Neutrophil (primary cell): ENCODE measurements at regions not wholly inside any gene's neighbourhood (a gene's known extent, or its start where the extent isn't known, plus 50 kb on each side); places are given as distances from the start of the nearest gene placed in this dataset.

Experiments
- H3K27ac ChIP-seq: fragments of 200-600 bp; sonication (generic); 2 replicates; pipeline ENCODE4 v1.5.1; 2016; ENCODE audit warnings: mild to moderate bottlenecking, moderate library complexity
- H3K27me3 ChIP-seq: fragments of 200-600 bp; sonication (generic); 2 replicates; pipeline ENCODE4 v1.6.0; 2016; ENCODE audit warnings: mild to moderate bottlenecking
- H3K36me3 ChIP-seq: fragments of 200-600 bp; sonication (generic); 2 replicates; pipeline ENCODE4 v1.5.1; 2017
- H3K4me1 ChIP-seq, 2 experiments: fragments of 200-600 bp in 1 of 2; sonication (generic) in 1 of 2; 1 replicate in 1 of 2; 2 replicates in 1 of 2; pipeline versions ENCODE4 v1.5.1 to v1.6.1; 2013 to 2016; ENCODE audit warnings: low read depth in 1 of 2, low read length in 1 of 2, mild to moderate bottlenecking in 1 of 2, moderate library complexity in 1 of 2; ENCODE audit not compliant: control insufficient read depth in 1 of 2, insufficient read depth in 1 of 2
- H3K4me3 ChIP-seq, 2 experiments: fragments of 200-600 bp in 1 of 2; sonication (generic) in 1 of 2; 1 replicate in 1 of 2; 2 replicates in 1 of 2; pipeline ENCODE4 v1.5.1; 2013 to 2016; ENCODE audit warnings: low read depth in 1 of 2, low read length in 1 of 2, mild to moderate bottlenecking in 1 of 2, moderate library complexity in 1 of 2
- H3K9me3 ChIP-seq: fragments of 200-600 bp; sonication (generic); 2 replicates; pipeline ENCODE4 v1.5.1; 2016
- CTCF ChIP-seq: fragments of 200-600 bp; sonication (generic); IDR thresholded peaks from 2 replicates; pipeline ENCODE4 v1.5.1; 2016; ENCODE audit warnings: antibody characterized with exemption

GRCh38 chr16:54597222-54597621 is 310.6 kb upstream of the IRX3 start:
- Histone ChIP-seq H3K27me3 (peaks cover 36% of the 10 kb centered on the region), H3K36me3 (no peaks in the 10 kb centered on the region), H3K4me3 (no peak overlapping the region), H3K9me3 (no peaks in the 10 kb centered on the region), H3K4me1 (no peaks in the 10 kb centered on the region), H3K27ac (no peak overlapping the region)
- TF ChIP-seq CTCF, result no peak

- H3K4me1 ChIP-seq, result no peaks in the 10 kb centered on the region
- no peak for TF ChIP-seq CTCF
- H3K27me3 ChIP-seq, result peaks cover 52% of the 10 kb centered on the region
- H3K4me3 ChIP-seq, result no peak overlapping the region
- no peaks in the 10 kb centered on the region for H3K36me3 ChIP-seq
- no peak overlapping the region for H3K27ac ChIP-seq
- no peaks in the 10 kb centered on the region for H3K9me3 ChIP-seq
Measured at GRCh38 chr16:54595621-54596020, 309.0 kb upstream of the IRX3 start.

GRCh38 chr16:54594601-54595391 is 308.2 kb upstream of the IRX3 start:
- TF ChIP-seq CTCF, result no peak
- no peak overlapping the region for H3K27ac ChIP-seq
- peaks cover 60% of the 10 kb centered on the region for H3K27me3 ChIP-seq
- no peaks in the 10 kb centered on the region for H3K4me1 ChIP-seq
- no peaks in the 10 kb centered on the region for H3K36me3 ChIP-seq
- no peaks in the 10 kb centered on the region for H3K9me3 ChIP-seq
- H3K4me3 ChIP-seq, result no peak overlapping the region

- H3K4me1 ChIP-seq, result no peaks in the 10 kb centered on the region
Measured at GRCh38 chr16:54591816-54592246, 305.2 kb upstream of the IRX3 start.

GRCh38 chr16:54590836-54591235 is 304.2 kb upstream of the IRX3 start:
- Histone ChIP-seq H3K4me3 (no peak overlapping the region), H3K4me1 (no peaks in the 10 kb centered on the region), H3K27ac (no peak overlapping the region), H3K36me3 (no peaks in the 10 kb centered on the region), H3K9me3 (no peaks in the 10 kb centered on the region), H3K27me3 (peaks cover 66% of the 10 kb centered on the region)
- TF ChIP-seq CTCF, result no peak

More at GRCh38 chr16:54591816-54592246, 305.2 kb upstream of the IRX3 start:
- no peaks in the 10 kb centered on the region for H3K36me3 ChIP-seq
- TF ChIP-seq CTCF, result no peak
- H3K9me3 ChIP-seq, result no peaks in the 10 kb centered on the region
- peaks cover 67% of the 10 kb centered on the region for H3K27me3 ChIP-seq
- H3K4me3 ChIP-seq, result no peak overlapping the region
- no peak overlapping the region for H3K27ac ChIP-seq
